Trophoblast cell (in vitro differentiated cells and primary cell): ENCODE measurements at regions not wholly inside any gene's neighbourhood (a gene's known extent, or its start where the extent isn't known, plus 50 kb on each side); places are given as distances from the start of the nearest gene placed in this dataset.
"Not testable (repeated sequence)": the region's sequence is repeated elsewhere in the genome, so short reads cannot be mapped to it uniquely, and the experiment has no call there.

Source experiments
- DNase-seq, 2 donors: peaks; one replicate each; pipeline ENCODE4 v3.0.0-alpha.2; 2016
- H2AFZ ChIP-seq: 2 replicates; pipeline ENCODE4 v1.6.1; 2013; ENCODE audit warnings: low read length, moderate library complexity, mild to moderate bottlenecking; ENCODE audit not compliant: insufficient read depth, poor library complexity
- H2AK5ac ChIP-seq: 2 replicates; pipeline ENCODE4 v1.6.1; 2013; ENCODE audit warnings: mild to moderate bottlenecking, low read length
- H2BK120ac ChIP-seq: 2 replicates; pipeline ENCODE4 v1.6.1; 2013; ENCODE audit warnings: low read length, mild to moderate bottlenecking, moderate library complexity; ENCODE audit not compliant: insufficient read depth, poor library complexity
- H2BK12ac ChIP-seq: 2 replicates; pipeline ENCODE4 v1.6.1; 2013; ENCODE audit warnings: mild to moderate bottlenecking, low read length, moderate library complexity
- H2BK5ac ChIP-seq: 2 replicates; pipeline ENCODE4 v1.6.1; 2013; ENCODE audit warnings: low read length, low read depth, moderate library complexity, mild to moderate bottlenecking; ENCODE audit not compliant: poor library complexity
- H3K14ac ChIP-seq: 2 replicates; pipeline ENCODE4 v1.6.1; 2013; ENCODE audit warnings: mild to moderate bottlenecking, low read length
- H3K18ac ChIP-seq: 2 replicates; pipeline ENCODE4 v1.6.1; 2013; ENCODE audit warnings: mild to moderate bottlenecking, low read length
- H3K23ac ChIP-seq: 2 replicates; pipeline ENCODE4 v1.6.1; 2013; ENCODE audit warnings: low read length
- H3K27ac ChIP-seq: 2 replicates; pipeline ENCODE4 v1.5.1; 2013; ENCODE audit warnings: low read depth, mild to moderate bottlenecking, inconsistent platforms, low read length, moderate library complexity
- H3K27me3 ChIP-seq: 2 replicates; pipeline ENCODE4 v1.6.1; 2013; ENCODE audit warnings: inconsistent platforms, mild to moderate bottlenecking, low read length, moderate library complexity; ENCODE audit not compliant: insufficient read depth
- H3K36me3 ChIP-seq, 2 experiments: 1 replicate in 1 of 2; 2 replicates in 1 of 2; pipeline ENCODE4 v1.6.1; 2013; ENCODE audit warnings: low read length in 2 of 2, mild to moderate bottlenecking in 2 of 2, moderate library complexity in 1 of 2; ENCODE audit not compliant: insufficient read depth in 2 of 2, control insufficient read depth in 1 of 2
- H3K4ac ChIP-seq: 2 replicates; pipeline ENCODE4 v1.6.1; 2013; ENCODE audit warnings: low read depth, mild to moderate bottlenecking, low read length, moderate library complexity
- H3K4me1 ChIP-seq, 2 experiments: 1 replicate in 1 of 2; 2 replicates in 1 of 2; pipeline ENCODE4 v1.6.1; 2013; ENCODE audit warnings: low read length in 2 of 2, mild to moderate bottlenecking in 2 of 2, moderate library complexity in 1 of 2; ENCODE audit not compliant: insufficient read depth in 2 of 2, control insufficient read depth in 1 of 2
- H3K4me2 ChIP-seq: 2 replicates; pipeline ENCODE4 v1.6.1; 2013; ENCODE audit warnings: inconsistent platforms, mild to moderate bottlenecking, low read length, moderate library complexity
- H3K4me3 ChIP-seq: 2 replicates; pipeline ENCODE4 v1.5.1; 2013; ENCODE audit warnings: mild to moderate bottlenecking, low read depth, low read length, inconsistent platforms
- H3K79me1 ChIP-seq: one replicate; pipeline ENCODE4 v1.6.1; 2013; ENCODE audit warnings: low read length
- H3K79me2 ChIP-seq: 2 replicates; pipeline ENCODE4 v1.6.1; 2013; ENCODE audit warnings: low read length, mild to moderate bottlenecking; ENCODE audit not compliant: control insufficient read depth, insufficient read depth, poor library complexity
- H3K9ac ChIP-seq: 2 replicates; pipeline ENCODE4 v1.6.1; 2013; ENCODE audit warnings: mild to moderate bottlenecking, low read length
- H3K9me3 ChIP-seq: 2 replicates; pipeline ENCODE4 v1.6.1; 2013; ENCODE audit warnings: low read depth, mild to moderate bottlenecking, control low read depth, inconsistent platforms, low read length; ENCODE audit not compliant: insufficient read depth
- H4K12ac ChIP-seq: 2 replicates; pipeline ENCODE4 v1.6.1; 2013; ENCODE audit warnings: low read depth, mild to moderate bottlenecking, low read length, moderate library complexity
- H4K8ac ChIP-seq: 2 replicates; pipeline ENCODE4 v1.6.1; 2013; ENCODE audit warnings: low read depth, mild to moderate bottlenecking, low read length, moderate library complexity
- H4K91ac ChIP-seq: one replicate; pipeline ENCODE4 v1.6.1; 2013; ENCODE audit warnings: low read depth, mild to moderate bottlenecking, low read length, moderate library complexity
- WGBS: extraction: QIAGEN DNeasy Blood & Tissue Kit; methylation state at CpG from one replicate; pipeline ENCODE4 v1.1.7; 2013; ENCODE audit warnings: missing lambda C conversion rate; ENCODE audit not compliant: insufficient read length, insufficient coverage; ENCODE audit errors: extremely low coverage; 5-methylcytosine and 5-hydroxymethylcytosine counted together

DNA sequence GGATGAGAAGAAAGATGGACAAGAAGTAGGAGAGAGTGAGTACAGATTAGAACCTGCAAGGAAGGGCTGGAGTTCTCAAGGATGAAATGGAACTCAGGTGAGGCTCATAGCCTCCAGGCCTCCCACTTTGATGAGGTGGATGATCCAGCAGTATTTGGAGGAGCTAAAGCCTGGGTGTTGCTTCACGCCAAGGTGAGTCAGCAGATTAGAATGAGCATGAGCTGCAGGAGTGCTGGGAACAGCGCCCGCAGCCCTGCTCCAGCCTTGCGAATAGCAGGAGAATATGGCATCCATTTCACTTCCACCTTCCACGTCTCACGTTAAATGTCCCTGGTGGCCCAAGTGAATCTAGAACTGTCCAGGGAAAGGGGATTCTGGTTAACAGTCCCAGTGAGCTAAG is 94.4 kb upstream of the CPHXL start:
- no peak overlapping the region for H3K4me2 ChIP-seq
- H2AK5ac ChIP-seq: no peak overlapping the region
- H3K27ac ChIP-seq: no peak overlapping the region
- H2AFZ ChIP-seq: no peak overlapping the region
- H3K27me3 ChIP-seq: no peaks in the 10 kb centered on the region
- no peaks in the 10 kb centered on the region for H3K9me3 ChIP-seq
- no peak overlapping the region for H3K14ac ChIP-seq
- no peak overlapping the region for H2BK120ac ChIP-seq
- no peak overlapping the region for H3K18ac ChIP-seq
- H3K9ac ChIP-seq: no peak overlapping the region
- H3K23ac ChIP-seq: no peak overlapping the region
- H3K4me1 ChIP-seq: no peaks in the 10 kb centered on the region
- no peak overlapping the region for H2BK5ac ChIP-seq
- no peaks in the 10 kb centered on the region for H3K36me3 ChIP-seq
- no peak overlapping the region for H2BK12ac ChIP-seq
- no CpG with 5 or more reads among the region's 6 CpGs for WGBS
- no peak overlapping the region for H3K4me3 ChIP-seq
- no peak overlapping the region for H4K91ac ChIP-seq
- no peak overlapping the region for H3K4ac ChIP-seq
- DNase-seq: peak; percentile 89 to 91
- no peak overlapping the region for H4K8ac ChIP-seq
- H3K79me1 ChIP-seq: no peaks in the 10 kb centered on the region
- no peaks in the 10 kb centered on the region for H3K79me2 ChIP-seq
- H4K12ac ChIP-seq: no peak overlapping the region

DNA sequence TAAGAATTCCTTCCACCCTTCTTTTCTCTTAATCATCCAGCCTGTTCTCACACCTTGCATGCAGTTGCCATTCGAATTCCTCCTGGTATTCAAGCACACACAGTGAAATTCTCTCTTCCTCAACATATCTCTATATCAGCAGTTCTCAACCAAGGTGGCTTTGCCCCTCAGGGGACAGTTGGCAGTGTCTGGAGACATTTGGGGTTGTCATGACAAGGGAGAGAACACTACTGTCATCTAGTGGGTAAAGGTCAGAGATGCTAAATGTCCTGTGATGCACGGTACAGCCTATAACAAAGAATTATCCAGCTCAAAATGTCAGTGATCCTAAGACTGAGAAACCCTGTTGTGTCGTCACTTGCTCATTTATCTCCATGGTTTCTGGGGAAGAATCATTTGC is 94.8 kb upstream of the CPHXL start:
- no peak overlapping the region for H4K8ac ChIP-seq
- H3K4ac ChIP-seq: no peak overlapping the region
- H3K79me1 ChIP-seq: no peaks in the 10 kb centered on the region
- DNase-seq: peak; percentile 31 to 45
- H3K23ac ChIP-seq: no peak overlapping the region
- H3K36me3 ChIP-seq: no peaks in the 10 kb centered on the region
- no peak overlapping the region for H2BK12ac ChIP-seq
- no peak overlapping the region for H3K9ac ChIP-seq
- no CpG with 5 or more reads among the region's 3 CpGs for WGBS
- H3K9me3 ChIP-seq: no peaks in the 10 kb centered on the region
- H2AFZ ChIP-seq: no peak overlapping the region
- no peak overlapping the region for H2BK5ac ChIP-seq
- H3K27ac ChIP-seq: no peak overlapping the region
- no peak overlapping the region for H3K18ac ChIP-seq
- no peaks in the 10 kb centered on the region for H3K27me3 ChIP-seq
- no peak overlapping the region for H2AK5ac ChIP-seq
- H3K4me3 ChIP-seq: no peak overlapping the region
- no peaks in the 10 kb centered on the region for H3K79me2 ChIP-seq
- H3K4me2 ChIP-seq: no peak overlapping the region
- no peak overlapping the region for H2BK120ac ChIP-seq
- H3K4me1 ChIP-seq: no peaks in the 10 kb centered on the region
- H3K14ac ChIP-seq: no peak overlapping the region
- H4K12ac ChIP-seq: no peak overlapping the region
- no peak overlapping the region for H4K91ac ChIP-seq

- no CpG with 5 or more reads among the region's 6 CpGs for WGBS
- H3K27ac ChIP-seq, H3K4me2 ChIP-seq, H3K23ac ChIP-seq, H3K4ac ChIP-seq, H3K14ac ChIP-seq, H3K4me3 ChIP-seq, H3K36me3 ChIP-seq, H4K91ac ChIP-seq, H3K9ac ChIP-seq, H3K79me1 ChIP-seq, H2BK5ac ChIP-seq, H2AFZ ChIP-seq, H4K12ac ChIP-seq, H3K4me1 ChIP-seq, H2BK12ac ChIP-seq, H2AK5ac ChIP-seq, H4K8ac ChIP-seq, DNase-seq, H3K9me3 ChIP-seq, H3K27me3 ChIP-seq, H3K79me2 ChIP-seq, H2BK120ac ChIP-seq, H3K18ac ChIP-seq: not testable (repeated sequence)
These were observed 99.5 kb upstream of the CPHXL start for GRCh38 chr16:75825750-75826149.

- H4K12ac ChIP-seq, H3K9me3 ChIP-seq, H3K14ac ChIP-seq, H2AFZ ChIP-seq, H2BK5ac ChIP-seq, H3K23ac ChIP-seq, H3K4ac ChIP-seq, H3K4me2 ChIP-seq, DNase-seq, H2AK5ac ChIP-seq, H3K27me3 ChIP-seq, H4K8ac ChIP-seq, H3K18ac ChIP-seq, H3K79me1 ChIP-seq, H2BK12ac ChIP-seq, H3K36me3 ChIP-seq, H3K9ac ChIP-seq, H4K91ac ChIP-seq, H3K27ac ChIP-seq, H3K4me3 ChIP-seq, H2BK120ac ChIP-seq, H3K79me2 ChIP-seq, H3K4me1 ChIP-seq: not testable (repeated sequence)
- WGBS: 100% methylated on average over 2 of the region's 30 CpGs
These were observed 101.2 kb upstream of the CPHXL start for GRCh38 chr16:75827372-75828038.
